Liver (tissue), 3 donors: ENCODE measurements at regions not wholly inside any gene's neighbourhood (a gene's known extent, or its start where the extent isn't known, plus 50 kb on each side); places are given as distances from the start of the nearest gene placed in this dataset.

ENCODE experiments used
- MAX ChIP-seq: IDR thresholded peaks from 2 replicates; pipeline ENCODE4 v1.6.1; 2016; ENCODE audit warnings: antibody characterized with exemption
- RXRA ChIP-seq, 2 donors: IDR thresholded peaks; 2 replicates each; pipeline ENCODE4 v1.6.1; 2017 to 2018; ENCODE audit warnings: antibody characterized with exemption in 2 of 2, mild to moderate bottlenecking in 1 of 2
- SP1 ChIP-seq: IDR thresholded peaks from 2 replicates; pipeline ENCODE4 v1.6.1; 2018; ENCODE audit warnings: antibody characterized with exemption, mild to moderate bottlenecking
- TAF1 ChIP-seq: conservative IDR thresholded peaks from 2 replicates; pipeline ENCODE4 v1.6.1; 2016; ENCODE audit warnings: antibody characterized with exemption, mild to moderate bottlenecking
- YY1 ChIP-seq: IDR thresholded peaks from 2 replicates; pipeline ENCODE4 v1.6.1; 2016; ENCODE audit warnings: antibody characterized with exemption, mild to moderate bottlenecking
- TF ChIP-seq, protein P1 (sequence below): fragments of 150-350 bp; IDR thresholded peaks from 2 replicates; pipeline ENCODE4 v1.5.1; 2017; ENCODE audit warnings: improper control_type of control experiment, low read depth, low read length; ENCODE audit not compliant: missing input control
- TF ChIP-seq, protein P2 (sequence below): IDR thresholded peaks from 2 replicates; pipeline ENCODE4 v1.6.1; 2016; ENCODE audit warnings: antibody characterized with exemption
- donor health status: healthy.
- donor health status: healthy.

DNA sequence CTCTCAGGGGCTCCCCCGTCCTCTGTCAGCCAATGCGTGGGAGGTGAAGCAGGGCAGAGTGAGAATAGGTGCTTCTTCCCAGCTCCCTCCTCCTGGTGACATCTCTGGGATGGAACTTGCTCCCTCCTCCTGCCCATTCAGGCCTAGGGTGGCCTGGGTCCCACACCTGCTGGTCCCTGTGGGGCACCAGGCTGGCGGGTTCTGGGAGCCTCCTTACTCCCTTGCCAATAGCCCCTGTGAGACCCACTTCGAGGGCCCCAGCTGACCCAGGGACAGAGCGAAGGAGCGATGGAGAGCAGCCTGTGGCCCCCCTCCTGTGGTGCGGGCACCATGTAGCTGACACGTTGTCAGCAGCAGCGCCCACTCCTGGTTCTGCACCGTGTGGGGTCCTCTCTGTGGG lies 512.6 kb downstream of the GLRX3 start:
- TF ChIP-seq, protein P1, sequence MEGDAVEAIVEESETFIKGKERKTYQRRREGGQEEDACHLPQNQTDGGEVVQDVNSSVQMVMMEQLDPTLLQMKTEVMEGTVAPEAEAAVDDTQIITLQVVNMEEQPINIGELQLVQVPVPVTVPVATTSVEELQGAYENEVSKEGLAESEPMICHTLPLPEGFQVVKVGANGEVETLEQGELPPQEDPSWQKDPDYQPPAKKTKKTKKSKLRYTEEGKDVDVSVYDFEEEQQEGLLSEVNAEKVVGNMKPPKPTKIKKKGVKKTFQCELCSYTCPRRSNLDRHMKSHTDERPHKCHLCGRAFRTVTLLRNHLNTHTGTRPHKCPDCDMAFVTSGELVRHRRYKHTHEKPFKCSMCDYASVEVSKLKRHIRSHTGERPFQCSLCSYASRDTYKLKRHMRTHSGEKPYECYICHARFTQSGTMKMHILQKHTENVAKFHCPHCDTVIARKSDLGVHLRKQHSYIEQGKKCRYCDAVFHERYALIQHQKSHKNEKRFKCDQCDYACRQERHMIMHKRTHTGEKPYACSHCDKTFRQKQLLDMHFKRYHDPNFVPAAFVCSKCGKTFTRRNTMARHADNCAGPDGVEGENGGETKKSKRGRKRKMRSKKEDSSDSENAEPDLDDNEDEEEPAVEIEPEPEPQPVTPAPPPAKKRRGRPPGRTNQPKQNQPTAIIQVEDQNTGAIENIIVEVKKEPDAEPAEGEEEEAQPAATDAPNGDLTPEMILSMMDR, result no peak
- TF ChIP-seq TAF1 (no peak), RXRA (IDR thresholded peaks at IDR 0.05) (no peak), SP1 (no peak), YY1 (no peak), MAX (no peak)
- TF ChIP-seq, protein P2, sequence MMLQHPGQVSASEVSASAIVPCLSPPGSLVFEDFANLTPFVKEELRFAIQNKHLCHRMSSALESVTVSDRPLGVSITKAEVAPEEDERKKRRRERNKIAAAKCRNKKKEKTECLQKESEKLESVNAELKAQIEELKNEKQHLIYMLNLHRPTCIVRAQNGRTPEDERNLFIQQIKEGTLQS, result no peak
